ENCODE measurements at regions not wholly inside any gene's neighbourhood (a gene's known extent, or its start where the extent isn't known, plus 50 kb on each side); places are given as distances from the start of the nearest gene placed in this dataset.

DNA sequence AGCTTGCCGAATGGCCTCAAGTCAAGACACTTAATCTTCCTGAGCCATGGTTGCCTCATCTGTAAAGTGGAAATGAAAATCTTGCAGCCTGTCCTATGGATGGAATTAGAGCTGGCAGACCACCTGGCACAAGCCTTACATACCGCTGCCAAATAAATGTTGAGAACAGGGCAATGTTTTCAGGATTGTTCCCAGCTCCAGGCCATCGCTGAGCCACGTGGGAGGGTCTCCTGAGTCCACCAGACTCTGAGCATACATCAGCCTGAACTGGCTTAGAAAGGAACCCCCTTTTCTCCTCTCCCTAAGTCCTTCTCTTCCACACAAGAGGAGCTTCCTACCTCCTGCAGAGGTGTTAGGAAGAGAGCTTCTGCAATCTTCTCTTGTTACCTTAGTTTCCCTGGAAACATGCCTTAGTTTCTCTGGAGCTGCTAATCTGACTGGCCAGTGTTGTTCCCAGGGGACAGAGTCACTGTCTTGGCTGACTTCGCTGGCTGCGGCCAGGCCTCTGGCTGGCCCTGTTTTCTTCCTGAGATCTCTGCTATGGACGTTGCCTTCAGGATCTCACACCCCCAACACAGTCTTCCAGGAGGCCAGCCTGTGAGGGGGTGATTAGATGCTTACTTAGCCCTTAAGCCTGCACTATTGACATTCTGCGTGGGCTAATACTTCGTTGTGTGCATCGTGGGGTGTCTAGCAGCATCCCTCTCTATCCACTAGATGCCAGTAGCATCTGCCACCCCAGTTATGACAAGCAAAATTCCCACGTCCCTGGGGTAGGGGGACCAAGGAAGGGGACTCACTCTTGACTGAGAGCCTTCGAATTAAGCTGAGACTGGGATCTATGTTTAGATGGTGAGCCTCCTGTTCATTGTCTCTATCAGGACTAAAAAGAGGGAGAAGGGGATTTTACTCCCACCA is 62.2 kb downstream of the BOD1 start:
- TF ChIP-seq, protein P1, sequence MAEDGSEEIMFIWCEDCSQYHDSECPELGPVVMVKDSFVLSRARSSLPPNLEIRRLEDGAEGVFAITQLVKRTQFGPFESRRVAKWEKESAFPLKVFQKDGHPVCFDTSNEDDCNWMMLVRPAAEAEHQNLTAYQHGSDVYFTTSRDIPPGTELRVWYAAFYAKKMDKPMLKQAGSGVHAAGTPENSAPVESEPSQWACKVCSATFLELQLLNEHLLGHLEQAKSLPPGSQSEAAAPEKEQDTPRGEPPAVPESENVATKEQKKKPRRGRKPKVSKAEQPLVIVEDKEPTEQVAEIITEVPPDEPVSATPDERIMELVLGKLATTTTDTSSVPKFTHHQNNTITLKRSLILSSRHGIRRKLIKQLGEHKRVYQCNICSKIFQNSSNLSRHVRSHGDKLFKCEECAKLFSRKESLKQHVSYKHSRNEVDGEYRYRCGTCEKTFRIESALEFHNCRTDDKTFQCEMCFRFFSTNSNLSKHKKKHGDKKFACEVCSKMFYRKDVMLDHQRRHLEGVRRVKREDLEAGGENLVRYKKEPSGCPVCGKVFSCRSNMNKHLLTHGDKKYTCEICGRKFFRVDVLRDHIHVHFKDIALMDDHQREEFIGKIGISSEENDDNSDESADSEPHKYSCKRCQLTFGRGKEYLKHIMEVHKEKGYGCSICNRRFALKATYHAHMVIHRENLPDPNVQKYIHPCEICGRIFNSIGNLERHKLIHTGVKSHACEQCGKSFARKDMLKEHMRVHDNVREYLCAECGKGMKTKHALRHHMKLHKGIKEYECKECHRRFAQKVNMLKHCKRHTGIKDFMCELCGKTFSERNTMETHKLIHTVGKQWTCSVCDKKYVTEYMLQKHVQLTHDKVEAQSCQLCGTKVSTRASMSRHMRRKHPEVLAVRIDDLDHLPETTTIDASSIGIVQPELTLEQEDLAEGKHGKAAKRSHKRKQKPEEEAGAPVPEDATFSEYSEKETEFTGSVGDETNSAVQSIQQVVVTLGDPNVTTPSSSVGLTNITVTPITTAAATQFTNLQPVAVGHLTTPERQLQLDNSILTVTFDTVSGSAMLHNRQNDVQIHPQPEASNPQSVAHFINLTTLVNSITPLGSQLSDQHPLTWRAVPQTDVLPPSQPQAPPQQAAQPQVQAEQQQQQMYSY (CRISPR knock-in tag; IDR thresholded peaks at IDR 0.05): no peak
- no peak for TF ChIP-seq ETV6 (CRISPR knock-in tag; IDR thresholded peaks at IDR 0.05)
- TF ChIP-seq CBFB (CRISPR knock-in tag; IDR thresholded peaks at IDR 0.05; ENCODE audit: low read depth): no peak
- no peak for TF ChIP-seq TP53 (CRISPR knock-in tag; IDR thresholded peaks at IDR 0.05)
- no peak for TF ChIP-seq SP1 (CRISPR knock-in tag; conservative IDR thresholded peaks at IDR 0.05)
- no peak for TF ChIP-seq ZNF121 (CRISPR knock-in tag; IDR thresholded peaks at IDR 0.05)
- no peak for TF ChIP-seq EMX1 (CRISPR knock-in tag; IDR thresholded peaks at IDR 0.05)
- TF ChIP-seq, protein P2, sequence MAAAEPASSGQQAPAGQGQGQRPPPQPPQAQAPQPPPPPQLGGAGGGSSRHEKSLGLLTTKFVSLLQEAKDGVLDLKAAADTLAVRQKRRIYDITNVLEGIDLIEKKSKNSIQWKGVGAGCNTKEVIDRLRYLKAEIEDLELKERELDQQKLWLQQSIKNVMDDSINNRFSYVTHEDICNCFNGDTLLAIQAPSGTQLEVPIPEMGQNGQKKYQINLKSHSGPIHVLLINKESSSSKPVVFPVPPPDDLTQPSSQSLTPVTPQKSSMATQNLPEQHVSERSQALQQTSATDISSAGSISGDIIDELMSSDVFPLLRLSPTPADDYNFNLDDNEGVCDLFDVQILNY (CRISPR knock-in tag; IDR thresholded peaks at IDR 0.05): no peak
- TF ChIP-seq, protein P3, sequence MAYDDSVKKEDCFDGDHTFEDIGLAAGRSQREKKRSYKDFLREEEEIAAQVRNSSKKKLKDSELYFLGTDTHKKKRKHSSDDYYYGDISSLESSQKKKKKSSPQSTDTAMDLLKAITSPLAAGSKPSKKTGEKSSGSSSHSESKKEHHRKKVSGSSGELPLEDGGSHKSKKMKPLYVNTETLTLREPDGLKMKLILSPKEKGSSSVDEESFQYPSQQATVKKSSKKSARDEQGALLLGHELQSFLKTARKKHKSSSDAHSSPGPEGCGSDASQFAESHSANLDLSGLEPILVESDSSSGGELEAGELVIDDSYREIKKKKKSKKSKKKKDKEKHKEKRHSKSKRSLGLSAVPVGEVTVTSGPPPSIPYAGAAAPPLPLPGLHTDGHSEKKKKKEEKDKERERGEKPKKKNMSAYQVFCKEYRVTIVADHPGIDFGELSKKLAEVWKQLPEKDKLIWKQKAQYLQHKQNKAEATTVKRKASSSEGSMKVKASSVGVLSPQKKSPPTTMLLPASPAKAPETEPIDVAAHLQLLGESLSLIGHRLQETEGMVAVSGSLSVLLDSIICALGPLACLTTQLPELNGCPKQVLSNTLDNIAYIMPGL (CRISPR knock-in tag; IDR thresholded peaks at IDR 0.05): no peak
- no peak for TF ChIP-seq FOXK1 (CRISPR knock-in tag; IDR thresholded peaks at IDR 0.05)
- TF ChIP-seq ZNF263 (CRISPR knock-in tag; IDR thresholded peaks at IDR 0.05; ENCODE audit: low read depth): no peak
- no peak for TF ChIP-seq GABPB1 (CRISPR knock-in tag; IDR thresholded peaks at IDR 0.05)
- no peak for TF ChIP-seq JUN (CRISPR knock-in tag; IDR thresholded peaks at IDR 0.05)
- TF ChIP-seq, protein P4, sequence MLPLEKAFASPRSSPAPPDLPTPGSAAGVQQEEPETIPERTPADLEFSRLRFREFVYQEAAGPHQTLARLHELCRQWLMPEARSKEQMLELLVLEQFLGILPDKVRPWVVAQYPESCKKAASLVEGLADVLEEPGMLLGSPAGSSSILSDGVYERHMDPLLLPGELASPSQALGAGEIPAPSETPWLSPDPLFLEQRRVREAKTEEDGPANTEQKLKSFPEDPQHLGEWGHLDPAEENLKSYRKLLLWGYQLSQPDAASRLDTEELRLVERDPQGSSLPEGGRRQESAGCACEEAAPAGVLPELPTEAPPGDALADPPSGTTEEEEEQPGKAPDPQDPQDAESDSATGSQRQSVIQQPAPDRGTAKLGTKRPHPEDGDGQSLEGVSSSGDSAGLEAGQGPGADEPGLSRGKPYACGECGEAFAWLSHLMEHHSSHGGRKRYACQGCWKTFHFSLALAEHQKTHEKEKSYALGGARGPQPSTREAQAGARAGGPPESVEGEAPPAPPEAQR (CRISPR knock-in tag; IDR thresholded peaks at IDR 0.05): no peak
- TF ChIP-seq, protein P5, sequence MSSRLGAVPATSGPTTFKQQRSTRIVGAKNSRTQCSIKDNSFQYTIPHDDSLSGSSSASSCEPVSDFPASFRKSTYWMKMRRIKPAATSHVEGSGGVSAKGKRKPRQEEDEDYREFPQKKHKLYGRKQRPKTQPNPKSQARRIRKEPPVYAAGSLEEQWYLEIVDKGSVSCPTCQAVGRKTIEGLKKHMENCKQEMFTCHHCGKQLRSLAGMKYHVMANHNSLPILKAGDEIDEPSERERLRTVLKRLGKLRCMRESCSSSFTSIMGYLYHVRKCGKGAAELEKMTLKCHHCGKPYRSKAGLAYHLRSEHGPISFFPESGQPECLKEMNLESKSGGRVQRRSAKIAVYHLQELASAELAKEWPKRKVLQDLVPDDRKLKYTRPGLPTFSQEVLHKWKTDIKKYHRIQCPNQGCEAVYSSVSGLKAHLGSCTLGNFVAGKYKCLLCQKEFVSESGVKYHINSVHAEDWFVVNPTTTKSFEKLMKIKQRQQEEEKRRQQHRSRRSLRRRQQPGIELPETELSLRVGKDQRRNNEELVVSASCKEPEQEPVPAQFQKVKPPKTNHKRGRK (CRISPR knock-in tag; IDR thresholded peaks at IDR 0.05; ENCODE audit: borderline replicate concordance): no peak
- POLR2A ChIA-PET: no interaction called here
- CTCF ChIA-PET: interaction anchor here (1.9 to 3.1 kb wide), 2 partner anchors 19 to 27 kb away, joined by 11 read pairs; no protein-coding TSS in a partner anchor
- Mint-ChIP-seq H3K9me3 (0 out of 2 replicates have a peak, but pooled peaks cover under 1% of the 10 kb centered on the region), H3K27ac (no peak overlapping the region), H3K36me3 (no peaks in the 10 kb centered on the region), H3K4me3 (no peak overlapping the region), H3K4me1 (peaks cover 19% of the 10 kb centered on the region), H3K27me3 (ENCODE audit: low read depth) (peaks cover 3% of the 10 kb centered on the region)
- DNase-seq (ENCODE audit: low spot score) (no peak), ATAC-seq (no peak)

DNA sequence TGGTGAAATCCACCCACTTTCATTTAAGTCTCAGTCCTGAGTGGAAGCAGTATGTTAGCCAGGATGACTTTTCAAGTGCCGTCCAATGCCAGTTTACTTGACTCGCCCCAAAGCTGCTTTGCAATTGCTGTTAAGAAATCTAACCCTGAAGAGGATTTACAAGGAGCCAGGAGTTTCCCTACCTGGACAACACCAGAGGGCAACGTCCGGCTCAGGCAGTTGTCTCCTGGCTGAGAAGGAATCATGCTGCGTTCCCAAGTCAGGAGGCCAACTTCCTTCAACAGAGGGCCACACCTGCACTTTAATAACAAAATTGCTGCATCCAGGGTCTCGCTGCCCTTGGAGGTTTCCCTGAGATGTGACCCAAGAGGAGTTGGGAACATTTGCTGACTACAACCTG is 65.8 kb downstream of the BOD1 start:
- Mint-ChIP-seq H3K36me3 (no peaks in the 10 kb centered on the region), H3K27ac (no peak overlapping the region), H3K4me1 (0 out of 2 replicates have a peak, but pooled peaks cover under 1% of the 10 kb centered on the region), H3K4me3 (no peak overlapping the region), H3K27me3 (ENCODE audit: low read depth) (no peaks in the 10 kb centered on the region; the same call in 1 of the 2 replicates), H3K9me3 (no peaks in the 10 kb centered on the region)
- ATAC-seq (no peak), DNase-seq (ENCODE audit: low spot score) (no peak)
- ChIA-PET POLR2A (no interaction called here), CTCF (interaction anchor here (1.6 kb wide), 1 partner anchor 22 kb away, joined by 4 read pairs; no protein-coding TSS in a partner anchor)
- no peak for TF ChIP-seq JUN (CRISPR knock-in tag; IDR thresholded peaks at IDR 0.05)
- TF ChIP-seq, protein P6, sequence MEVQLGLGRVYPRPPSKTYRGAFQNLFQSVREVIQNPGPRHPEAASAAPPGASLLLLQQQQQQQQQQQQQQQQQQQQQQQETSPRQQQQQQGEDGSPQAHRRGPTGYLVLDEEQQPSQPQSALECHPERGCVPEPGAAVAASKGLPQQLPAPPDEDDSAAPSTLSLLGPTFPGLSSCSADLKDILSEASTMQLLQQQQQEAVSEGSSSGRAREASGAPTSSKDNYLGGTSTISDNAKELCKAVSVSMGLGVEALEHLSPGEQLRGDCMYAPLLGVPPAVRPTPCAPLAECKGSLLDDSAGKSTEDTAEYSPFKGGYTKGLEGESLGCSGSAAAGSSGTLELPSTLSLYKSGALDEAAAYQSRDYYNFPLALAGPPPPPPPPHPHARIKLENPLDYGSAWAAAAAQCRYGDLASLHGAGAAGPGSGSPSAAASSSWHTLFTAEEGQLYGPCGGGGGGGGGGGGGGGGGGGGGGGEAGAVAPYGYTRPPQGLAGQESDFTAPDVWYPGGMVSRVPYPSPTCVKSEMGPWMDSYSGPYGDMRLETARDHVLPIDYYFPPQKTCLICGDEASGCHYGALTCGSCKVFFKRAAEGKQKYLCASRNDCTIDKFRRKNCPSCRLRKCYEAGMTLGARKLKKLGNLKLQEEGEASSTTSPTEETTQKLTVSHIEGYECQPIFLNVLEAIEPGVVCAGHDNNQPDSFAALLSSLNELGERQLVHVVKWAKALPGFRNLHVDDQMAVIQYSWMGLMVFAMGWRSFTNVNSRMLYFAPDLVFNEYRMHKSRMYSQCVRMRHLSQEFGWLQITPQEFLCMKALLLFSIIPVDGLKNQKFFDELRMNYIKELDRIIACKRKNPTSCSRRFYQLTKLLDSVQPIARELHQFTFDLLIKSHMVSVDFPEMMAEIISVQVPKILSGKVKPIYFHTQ (CRISPR knock-in tag; IDR thresholded peaks at IDR 0.05): no peak
- TF ChIP-seq, protein P7, sequence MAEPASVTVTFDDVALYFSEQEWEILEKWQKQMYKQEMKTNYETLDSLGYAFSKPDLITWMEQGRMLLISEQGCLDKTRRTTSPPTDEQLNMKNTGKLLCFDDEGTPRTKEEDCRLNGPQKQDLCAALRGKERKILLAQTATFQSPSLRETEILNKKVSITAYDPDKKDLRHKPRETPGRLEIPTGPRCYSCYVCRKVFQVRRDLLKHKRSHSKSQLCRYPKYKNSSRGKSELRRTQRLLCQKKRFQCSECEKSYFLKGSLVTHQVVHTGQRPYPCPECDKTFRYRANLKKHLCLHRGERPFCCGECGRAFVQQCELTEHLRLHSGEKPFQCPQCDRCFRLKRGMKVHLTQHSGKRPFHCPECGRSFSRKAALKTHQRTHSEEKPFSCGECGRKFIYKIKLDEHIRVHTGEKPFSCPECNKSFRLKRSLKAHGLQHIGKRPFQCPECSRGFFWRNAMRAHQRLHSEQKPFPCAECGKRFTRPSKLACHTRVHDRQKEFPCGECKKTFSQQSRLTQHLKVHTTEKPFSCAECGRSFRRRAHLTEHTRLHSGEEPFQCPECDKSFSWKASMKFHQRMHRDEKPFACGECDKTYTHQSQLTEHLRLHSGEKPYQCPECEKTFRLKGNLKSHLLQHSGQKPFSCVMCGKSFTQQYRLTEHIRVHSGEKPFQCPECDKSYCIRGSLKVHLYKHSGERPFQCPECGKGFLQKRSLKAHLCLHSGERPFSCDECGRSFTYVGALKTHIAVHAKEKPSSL (CRISPR knock-in tag; conservative IDR thresholded peaks at IDR 0.05): no peak
- TF ChIP-seq, protein P8, sequence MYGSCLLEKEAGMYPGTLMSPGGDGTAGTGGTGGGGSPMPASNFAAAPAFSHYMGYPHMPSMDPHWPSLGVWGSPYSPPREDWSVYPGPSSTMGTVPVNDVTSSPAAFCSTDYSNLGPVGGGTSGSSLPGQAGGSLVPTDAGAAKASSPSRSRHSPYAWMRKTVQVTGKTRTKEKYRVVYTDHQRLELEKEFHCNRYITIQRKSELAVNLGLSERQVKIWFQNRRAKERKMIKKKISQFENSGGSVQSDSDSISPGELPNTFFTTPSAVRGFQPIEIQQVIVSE (CRISPR knock-in tag; IDR thresholded peaks at IDR 0.05; ENCODE audit: borderline replicate concordance): no peak

Data from WTC11 (cell line).